NCI-H2196 (cell line): ENCODE measurements at regions not wholly inside any gene's neighbourhood (a gene's known extent, or its start where the extent isn't known, plus 50 kb on each side); places are given as distances from the start of the nearest gene placed in this dataset.

Experiments
- DNase-seq: peaks from one replicate; lab custom pipeline; 2025; ENCODE audit not compliant: unreplicated experiment; lab: John Stamatoyannopoulos, UW

DNA sequence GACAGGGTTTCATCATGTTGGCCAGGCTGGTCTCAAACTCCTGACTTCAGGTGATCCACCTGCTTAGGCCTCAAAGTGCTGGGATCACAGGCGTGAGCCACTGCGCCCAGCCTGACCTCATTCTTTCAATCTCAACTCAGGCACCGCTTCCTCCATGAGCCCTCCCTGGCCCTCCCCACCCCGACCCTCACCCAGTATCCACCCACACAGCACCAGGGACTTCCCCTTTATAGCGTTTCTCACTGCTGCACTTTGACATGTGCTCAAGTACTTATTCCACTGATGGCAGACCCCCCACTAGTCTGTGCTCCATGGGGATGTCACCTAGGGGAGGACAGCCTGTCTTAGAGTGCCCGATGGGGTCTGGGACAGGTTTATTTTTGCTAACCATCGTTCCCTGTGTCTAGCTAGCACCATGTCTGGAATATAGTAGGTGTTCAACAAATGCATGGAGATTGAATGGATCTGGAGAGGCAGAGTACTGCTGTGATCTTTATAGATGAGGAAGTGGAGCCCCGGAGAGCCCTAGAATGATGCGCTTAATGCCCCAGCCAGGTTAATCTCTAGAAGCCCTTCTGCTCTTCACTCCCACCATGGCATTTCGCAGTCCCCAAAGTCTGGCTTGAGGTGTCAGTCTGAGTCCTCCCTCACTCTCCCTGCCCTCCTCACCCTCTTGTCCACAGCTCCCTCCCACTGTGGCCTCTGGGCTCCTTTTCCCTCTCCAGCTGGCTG lies 258.8 kb downstream of the RPS24 start:
- no peak for DNase-seq

DNA sequence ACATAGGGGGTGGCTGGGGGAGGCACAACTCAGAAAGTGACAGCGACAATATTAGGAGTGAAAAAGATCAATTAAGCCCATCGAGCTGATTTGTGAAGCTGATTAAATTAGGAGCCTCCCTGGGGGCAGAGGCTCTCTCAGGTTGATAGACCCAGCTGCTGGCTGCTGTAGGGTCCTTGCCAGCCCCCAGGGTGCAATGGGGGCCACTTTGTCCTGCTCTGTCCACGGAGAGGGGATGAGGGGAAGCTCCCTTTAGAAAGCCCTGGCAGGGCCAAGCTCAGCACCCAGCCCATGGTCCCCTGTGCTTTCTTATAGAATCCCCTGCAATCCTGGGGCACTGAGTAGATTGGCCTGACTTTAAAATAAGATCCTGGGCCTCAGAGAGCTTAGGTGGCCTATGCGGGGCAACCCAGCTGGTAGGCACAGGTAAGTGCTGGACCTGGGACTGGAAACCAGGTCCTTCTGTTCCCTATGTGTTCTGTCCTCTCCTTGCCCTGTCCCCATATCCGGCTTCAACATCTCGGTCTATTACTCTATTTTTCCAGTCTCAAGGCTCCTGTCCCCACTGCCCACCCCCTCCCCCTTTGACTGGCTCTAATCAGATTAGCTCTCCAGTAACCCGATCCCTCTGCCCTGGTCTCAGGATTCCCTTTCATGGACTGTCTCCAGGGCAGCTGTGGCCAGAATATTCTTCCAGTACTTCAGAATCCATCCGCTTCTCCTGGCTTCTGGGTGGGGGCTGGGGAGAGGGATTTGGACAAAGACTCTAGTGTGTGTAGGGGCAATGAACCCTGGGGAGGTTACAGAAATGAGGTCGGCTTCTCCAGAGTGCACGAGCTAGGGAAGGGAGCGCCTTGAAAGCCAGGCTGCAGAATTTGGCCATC lies 259.6 kb downstream of the RPS24 start:
- DNase-seq = peak; percentile 47

DNA sequence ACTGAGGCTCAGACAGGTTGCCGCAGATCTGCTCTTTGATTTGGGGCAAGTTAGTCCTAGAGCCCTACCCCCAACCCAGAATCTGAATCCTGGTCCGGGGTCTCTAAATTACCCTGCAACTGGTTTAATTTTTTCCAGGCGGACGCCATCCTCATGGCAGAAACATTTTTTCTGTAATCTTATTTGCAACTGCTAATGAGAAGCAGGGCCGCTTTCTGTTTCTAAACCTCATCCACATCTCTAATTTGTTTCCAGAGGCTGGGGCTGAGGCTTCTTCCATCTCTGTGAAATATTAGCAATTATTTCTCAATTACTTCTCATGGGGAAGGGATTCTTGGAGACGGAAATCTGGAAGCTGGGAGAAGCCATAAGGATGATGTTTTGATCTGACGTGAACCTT lies 261.6 kb downstream of the RPS24 start:
- DNase-seq = no peak

- DNase-seq = no peak
These were observed 263.1 kb downstream of the RPS24 start for GRCh38 chr10:78296785-78297184.

DNA sequence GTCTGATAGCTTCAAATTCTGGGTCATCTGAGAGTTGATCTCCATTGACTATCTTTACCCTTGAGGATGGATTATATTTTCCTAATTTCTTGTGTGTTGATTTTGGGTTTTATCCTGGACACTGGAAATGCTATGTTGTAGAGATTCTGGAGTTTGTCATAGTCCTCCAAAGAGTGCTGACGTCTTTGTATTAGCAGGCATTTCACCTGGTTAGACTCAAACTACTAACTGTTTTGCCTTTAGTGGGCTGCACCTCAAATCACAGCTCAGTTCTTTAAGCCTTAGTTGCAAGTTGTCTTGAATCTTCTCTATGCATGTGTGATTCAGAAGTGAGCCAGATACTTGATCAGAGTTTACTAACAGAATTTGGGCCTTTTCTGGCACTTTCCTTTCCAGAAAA lies 264.3 kb downstream of the RPS24 start:
- DNase-seq = no peak

DNA sequence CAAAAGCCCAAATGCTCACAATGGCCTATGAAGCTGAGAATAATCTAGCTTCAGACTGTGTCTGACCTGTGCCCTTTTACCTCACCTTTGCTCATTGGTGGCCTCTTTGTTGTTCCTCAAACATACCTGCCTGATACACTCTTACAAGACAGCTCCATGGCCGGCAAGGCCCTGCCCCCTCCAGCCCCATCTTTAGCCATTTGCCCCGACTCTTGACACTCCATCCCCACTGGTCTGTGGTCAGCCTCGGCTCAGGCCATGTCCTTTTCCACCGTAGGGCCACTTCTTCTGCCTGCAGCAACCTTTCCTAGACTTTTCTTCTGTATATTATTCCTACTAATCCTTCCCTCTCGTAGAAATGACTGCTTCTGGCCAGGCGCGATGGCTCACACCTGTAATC lies 265.2 kb downstream of the RPS24 start:
- DNase-seq = no peak

GRCh38 chr10:78299851-78300468 lies 266.3 kb downstream of the RPS24 start:
- no peak for DNase-seq

- DNase-seq = no peak
These were observed 266.9 kb downstream of the RPS24 start for GRCh38 chr10:78300526-78300925.

- DNase-seq = no peak
These were observed 267.8 kb downstream of the RPS24 start for GRCh38 chr10:78301481-78301880.

DNA sequence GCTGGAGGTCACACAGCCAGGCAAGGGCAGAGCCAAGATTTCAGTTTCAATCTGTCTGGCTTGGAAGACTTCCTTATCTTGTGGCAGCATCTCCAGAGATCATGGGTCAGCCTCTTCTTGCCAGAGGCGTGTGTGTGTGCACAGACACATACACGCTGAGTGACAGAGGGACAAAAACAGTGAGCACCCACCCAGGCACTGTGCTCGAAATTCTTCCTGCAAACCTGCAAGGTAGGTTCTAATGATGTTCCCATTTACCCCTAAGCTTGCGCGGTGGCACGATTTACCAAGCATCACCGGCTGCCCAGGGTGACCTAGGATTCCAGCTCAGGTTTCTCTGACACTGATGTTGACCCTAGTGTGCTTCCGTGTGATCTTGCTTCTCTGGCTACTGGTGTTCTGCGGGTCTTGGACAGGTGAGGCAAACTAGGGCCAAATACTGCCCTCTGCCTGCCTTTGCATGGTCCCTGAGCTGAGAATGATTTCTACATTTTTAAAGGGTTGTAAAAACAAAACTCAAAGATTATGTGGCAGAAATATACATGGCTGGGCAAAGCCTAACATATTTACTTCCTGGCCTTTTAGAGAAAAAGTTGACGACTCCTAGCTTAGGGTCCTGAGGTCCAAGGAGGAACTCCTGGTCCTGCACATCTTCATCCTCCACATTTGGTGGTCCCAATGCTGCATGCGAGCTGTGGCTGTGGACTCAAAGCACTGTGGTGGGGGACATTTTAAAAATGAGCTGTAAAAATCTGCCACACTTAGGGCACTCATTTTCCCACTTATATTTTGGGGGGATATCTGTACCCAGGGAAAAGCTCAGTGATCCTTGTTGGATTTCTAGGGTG lies 268.5 kb downstream of the RPS24 start:
- peak; percentile 39 for DNase-seq

DNA sequence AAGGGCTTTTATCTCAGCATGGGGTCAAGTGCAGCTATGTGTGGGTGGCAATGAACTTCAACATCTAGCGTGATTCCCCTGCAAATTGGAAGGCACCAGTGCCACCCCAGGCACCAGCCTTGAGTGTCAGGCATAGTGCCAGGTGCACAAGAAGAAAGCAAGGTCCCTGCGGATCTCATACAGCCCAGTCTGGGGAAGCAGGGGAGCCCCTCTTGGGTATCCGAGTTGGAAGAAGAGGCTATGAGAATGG lies 269.0 kb downstream of the RPS24 start:
- DNase-seq = no peak

GRCh38 chr10:78302989-78303854 lies 269.6 kb downstream of the RPS24 start:
- peak; percentile 91 for DNase-seq

GRCh38 chr10:78304091-78305045 lies 270.7 kb downstream of the RPS24 start:
- no peak for DNase-seq

- no peak for DNase-seq
These were observed 271.6 kb downstream of the RPS24 start for GRCh38 chr10:78305311-78305710.

DNA sequence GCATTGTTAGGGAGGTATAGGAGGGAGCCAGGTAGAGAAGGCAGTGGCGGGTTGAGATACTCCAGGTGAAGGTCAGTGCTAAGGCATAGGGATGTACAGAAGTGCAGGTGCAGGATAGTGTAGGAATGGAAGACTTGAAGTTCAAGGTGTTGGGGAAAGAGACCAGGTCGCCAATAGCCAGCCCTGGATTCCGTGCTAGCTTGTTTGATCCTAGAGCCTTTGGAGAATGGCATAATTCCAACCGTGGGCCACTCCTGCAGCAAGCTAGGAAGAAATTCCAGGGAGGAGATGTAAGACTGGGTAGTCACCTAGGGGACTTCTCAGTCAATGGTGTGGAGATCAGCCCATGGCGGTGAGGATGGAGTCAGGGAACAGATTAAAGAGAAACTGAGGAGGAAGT lies 272.7 kb downstream of the RPS24 start:
- DNase-seq = no peak

DNA sequence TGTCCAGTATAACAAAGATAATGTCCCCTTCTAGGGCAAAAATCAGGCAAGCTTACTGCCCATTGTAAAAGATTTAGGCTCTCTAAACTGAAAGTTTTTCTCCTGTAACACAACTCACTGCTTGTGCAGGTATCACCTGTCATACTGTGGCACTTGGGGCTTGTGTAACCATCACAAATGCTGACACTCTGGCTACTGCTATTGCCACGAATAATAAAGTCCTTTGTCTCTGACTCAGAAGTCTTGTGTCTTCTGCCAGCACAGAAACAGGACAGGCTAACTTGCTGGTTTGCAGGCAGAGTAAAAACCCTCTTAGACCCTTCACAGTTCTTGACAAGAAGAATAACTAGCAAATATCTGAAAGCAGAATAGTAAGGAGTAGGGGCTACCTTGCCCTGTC lies 273.9 kb downstream of the RPS24 start:
- no peak for DNase-seq

GRCh38 chr10:78309536-78310237 lies 276.0 kb downstream of the RPS24 start:
- no peak for DNase-seq

DNA sequence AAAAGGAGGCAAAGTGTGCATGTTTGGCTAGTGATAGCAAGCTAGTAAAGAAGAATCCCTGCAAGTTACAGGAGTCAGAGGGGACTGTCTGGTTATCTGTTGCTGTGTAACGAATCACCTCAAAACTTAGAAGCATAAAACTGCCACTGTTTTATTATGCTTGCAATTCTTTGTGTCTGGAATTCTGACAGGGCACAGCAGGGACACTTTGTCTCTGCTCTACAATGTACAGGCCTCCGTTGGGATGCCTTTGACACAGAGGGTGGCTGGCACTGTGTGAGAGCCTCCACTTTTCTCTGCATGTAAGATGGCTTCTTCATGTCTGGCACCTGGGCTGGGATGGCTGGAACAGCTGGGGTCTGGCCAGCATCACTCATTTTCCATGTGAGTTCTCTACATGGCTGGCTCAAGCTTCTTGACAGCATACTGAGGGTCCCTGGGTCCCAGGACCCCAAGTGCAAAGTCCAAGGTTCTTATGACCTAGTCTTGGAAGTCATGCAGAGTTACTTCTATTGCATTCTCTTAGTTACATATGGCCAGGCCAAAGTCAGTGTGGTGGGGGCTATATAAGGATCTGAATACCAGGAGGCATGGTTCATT lies 276.9 kb downstream of the RPS24 start:
- DNase-seq = no peak
